ENCODE measurements at regions not wholly inside any gene's neighbourhood (a gene's known extent, or its start where the extent isn't known, plus 50 kb on each side); places are given as distances from the start of the nearest gene placed in this dataset.

GRCh38 chr15:46251903-46252302 lies 617.1 kb downstream of the SQOR start:
- no peak for TF ChIP-seq CTCF (IDR thresholded peaks at IDR 0.05 in 2 of 3, conservative IDR thresholded peaks at IDR 0.05 in 1 of 3; ENCODE audit: borderline replicate concordance in 1 of 3, insufficient read depth in 1 of 3, low read depth in 2 of 3, low read length in 2 of 3)
- no peak for TF ChIP-seq POLR2AphosphoS5 (IDR thresholded peaks at IDR 0.05; ENCODE audit: low read depth, low read length)
- no peak for TF ChIP-seq POLR2A (IDR thresholded peaks at IDR 0.05; ENCODE audit: borderline replicate concordance, extremely low read depth, insufficient read depth, insufficient read length)
- TF ChIP-seq REST (IDR thresholded peaks at IDR 0.05; ENCODE audit: low read depth), result no peak
- no peak for TF ChIP-seq EZH2 (IDR thresholded peaks at IDR 0.05)
- no peak for TF ChIP-seq JUND (IDR thresholded peaks at IDR 0.05)
- no peak for TF ChIP-seq YY1 (IDR thresholded peaks at IDR 0.05; ENCODE audit: extremely low read depth, insufficient replicate concordance, low read depth, low read length)
- no peak for TF ChIP-seq MAX (IDR thresholded peaks at IDR 0.05)
- no peak for TF ChIP-seq FOSL1 (IDR thresholded peaks at IDR 0.05; ENCODE audit: low read depth)
- no peak for TF ChIP-seq ZNF274 (IDR thresholded peaks at IDR 0.05; ENCODE audit: low read depth, low read length)

Measured in HCT116 (cell line).